NCI-H2081 (cell line): ENCODE measurements at regions not wholly inside any gene's neighbourhood (a gene's known extent, or its start where the extent isn't known, plus 50 kb on each side); places are given as distances from the start of the nearest gene placed in this dataset.
"Not testable (repeated sequence)": the region's sequence is repeated elsewhere in the genome, so short reads cannot be mapped to it uniquely, and the experiment has no call there.

Source experiments
- DNase-seq, 2 experiments: peaks; one replicate each; lab custom pipeline; 2025; lab: John Stamatoyannopoulos, UW

- no peak for DNase-seq
These were observed 118.1 kb upstream of the SEM1 start for GRCh38 chr7:96827701-96828100.

DNA sequence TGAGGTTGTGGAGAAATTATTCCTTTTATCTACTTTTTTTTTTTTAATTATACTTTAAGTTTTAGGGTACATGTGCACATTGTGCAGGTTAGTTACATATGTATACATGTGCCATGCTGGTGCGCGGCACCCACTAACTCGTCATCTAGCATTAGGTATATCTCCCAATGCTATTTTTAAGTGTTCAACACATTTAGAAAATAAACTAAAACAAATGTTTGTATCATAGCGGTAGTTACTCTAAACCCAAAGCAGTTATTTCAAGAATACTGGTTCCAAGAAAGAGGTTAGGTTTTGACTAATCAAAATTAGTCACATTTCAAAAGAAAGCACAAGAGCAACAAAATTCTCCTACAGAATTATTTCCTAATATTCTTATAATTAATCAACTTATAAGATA lies 119.5 kb upstream of the SEM1 start:
- not testable (repeated sequence) for DNase-seq

DNA sequence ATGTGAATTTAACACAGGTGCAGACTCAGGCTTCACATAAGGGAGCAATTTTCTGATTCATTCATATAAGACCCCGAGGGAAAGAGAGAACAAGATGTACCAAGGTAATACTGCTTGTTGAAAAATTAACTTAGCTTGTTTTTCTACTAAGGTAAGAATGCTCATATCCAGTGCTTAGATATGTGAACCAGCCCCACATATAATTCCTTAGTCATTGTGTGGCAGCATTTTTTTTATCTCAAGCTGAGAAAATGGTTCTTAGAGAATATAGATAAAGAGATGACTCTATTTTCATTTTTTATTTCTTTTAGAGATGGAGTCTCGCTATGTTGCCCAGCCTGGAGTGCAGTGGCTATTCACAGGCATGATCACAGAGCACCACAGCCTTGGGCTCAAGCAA lies 121.8 kb upstream of the SEM1 start:
- DNase-seq: no peak

DNA sequence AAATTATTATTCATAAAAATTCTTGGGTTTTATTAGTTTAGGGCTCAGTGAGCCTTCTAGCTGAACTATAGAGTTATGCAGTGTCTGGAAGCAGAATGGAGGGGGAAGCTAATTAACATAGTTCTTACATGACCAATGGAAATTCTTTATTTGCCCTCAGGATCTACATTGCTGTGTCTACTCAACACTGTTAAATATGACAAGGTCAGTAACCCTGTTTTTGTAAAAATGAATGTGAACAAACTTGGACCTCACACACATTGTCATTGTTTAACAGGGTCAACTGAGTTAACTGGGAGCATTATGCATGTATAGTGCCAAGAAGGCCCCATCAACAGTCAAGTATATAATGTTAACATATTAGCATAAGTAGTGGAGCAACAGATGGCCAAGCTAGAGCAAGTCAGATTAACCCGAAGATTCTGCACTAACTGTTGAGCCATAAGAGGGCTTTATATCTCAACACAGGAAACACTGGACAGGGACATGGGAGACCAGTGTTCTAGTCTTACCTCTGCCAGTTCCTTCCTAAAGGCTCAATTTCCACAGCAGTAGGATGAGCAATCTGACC lies 122.5 kb upstream of the SEM1 start:
- DNase-seq: no peak

DNA sequence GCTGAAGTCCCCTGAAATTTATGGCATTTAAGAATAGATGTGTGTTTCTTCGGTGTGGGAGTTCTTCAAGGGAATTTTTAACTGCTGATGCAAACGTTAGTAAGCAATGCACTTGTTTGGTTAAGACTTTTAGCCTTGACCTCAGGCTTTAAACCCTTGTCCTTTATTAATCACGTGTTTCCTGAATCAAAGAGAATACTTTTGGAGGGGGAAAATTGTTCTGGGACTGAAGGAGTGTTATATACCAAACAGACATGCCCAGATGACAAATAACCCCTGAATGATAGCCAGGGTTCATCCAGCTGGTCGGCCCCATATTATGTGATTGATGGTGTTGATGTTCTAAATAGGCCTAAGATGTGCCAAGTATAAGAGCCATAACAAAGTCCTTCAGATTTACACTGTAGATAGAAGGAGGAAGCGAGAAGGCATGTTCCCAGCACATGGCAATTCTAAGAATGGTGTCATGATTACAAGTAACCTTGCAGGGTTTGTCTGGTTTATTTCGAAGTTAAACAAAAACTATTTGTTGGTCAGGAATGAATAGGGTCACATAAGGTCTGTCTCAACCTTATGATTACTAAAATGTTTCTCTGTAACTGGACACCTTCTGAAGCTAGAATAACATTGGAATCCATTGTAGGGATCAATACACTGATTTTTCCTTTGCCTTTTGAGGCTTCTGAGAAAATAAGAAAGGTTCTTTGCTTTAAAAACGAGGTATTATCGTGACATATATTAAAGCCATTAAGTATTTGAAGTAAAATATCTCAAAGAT lies 124.2 kb upstream of the SEM1 start:
- no peak for DNase-seq

- no peak for DNase-seq
These were observed 126.8 kb upstream of the SEM1 start for GRCh38 chr7:96836456-96836855.

- no peak for DNase-seq
These were observed 127.9 kb upstream of the SEM1 start for GRCh38 chr7:96837593-96837992.

GRCh38 chr7:96838481-96838880 lies 128.8 kb upstream of the SEM1 start:
- no peak for DNase-seq

DNA sequence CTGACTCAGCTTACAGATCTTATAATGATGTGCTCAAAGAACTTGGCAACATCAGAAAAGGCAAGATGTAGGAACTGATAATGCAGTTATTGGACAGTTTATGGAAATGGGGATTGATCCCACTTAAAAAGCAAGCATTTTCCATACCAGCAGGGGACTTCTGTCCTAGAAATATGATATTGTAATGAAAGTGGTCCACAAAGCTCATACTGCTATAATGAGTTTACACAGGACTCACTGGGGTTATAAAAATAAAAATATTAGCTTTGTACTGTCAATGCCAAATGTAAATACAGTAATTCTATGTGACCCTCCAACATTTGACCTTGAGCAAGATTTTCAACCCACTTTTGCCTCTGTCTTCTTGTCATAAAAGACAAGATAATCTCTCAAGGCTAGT lies 145.5 kb upstream of the SEM1 start:
- peak; percentile 13 to 59 for DNase-seq

- no peak for DNase-seq
These were observed 146.0 kb upstream of the SEM1 start for GRCh38 chr7:96855691-96856090.

GRCh38 chr7:96869538-96869937 lies 135.8 kb upstream of the DLX6 start:
- DNase-seq: no peak

DNA sequence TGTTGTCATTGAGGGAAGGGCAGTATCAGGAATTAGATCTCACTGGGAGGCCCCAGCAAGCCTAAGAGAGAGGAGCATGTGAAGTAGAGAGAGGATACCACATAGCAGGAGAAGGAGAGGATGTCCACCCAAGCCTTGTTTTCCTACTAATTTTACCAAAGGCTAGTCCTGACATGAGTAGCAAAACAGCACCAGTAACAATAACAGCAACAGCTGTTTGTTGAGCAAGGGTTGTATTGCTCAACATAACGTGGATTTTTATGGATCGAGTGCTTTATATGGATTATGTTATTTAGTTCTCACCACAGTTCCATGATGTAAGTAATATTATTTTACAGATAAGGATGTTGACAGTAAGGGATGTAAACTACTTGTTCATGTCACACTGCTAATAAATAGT lies 135.2 kb upstream of the DLX6 start:
- no peak for DNase-seq

DNA sequence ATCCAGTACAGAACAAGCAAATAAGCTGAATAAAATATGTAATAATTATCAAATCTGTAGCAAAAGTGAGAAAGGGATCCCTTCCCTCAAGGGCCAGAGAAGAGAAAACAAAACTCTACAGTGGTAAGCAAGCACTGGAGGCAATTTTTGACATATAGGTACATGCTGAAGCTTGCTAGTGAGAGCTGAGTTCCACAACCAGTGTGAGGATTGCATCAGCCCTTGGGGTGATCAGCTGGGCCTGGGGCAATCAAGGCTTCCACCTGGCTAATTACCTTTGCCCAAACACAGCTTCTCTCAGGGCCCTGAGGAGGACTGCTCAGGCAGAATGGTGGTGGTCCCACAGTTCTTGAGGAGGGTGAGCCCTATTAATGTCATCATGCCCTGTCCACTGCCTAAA lies 134.4 kb upstream of the DLX6 start:
- peak in 1 of 2 experiments; percentile 19 for DNase-seq

GRCh38 chr7:96887426-96887825 lies 117.9 kb upstream of the DLX6 start:
- no peak for DNase-seq

DNA sequence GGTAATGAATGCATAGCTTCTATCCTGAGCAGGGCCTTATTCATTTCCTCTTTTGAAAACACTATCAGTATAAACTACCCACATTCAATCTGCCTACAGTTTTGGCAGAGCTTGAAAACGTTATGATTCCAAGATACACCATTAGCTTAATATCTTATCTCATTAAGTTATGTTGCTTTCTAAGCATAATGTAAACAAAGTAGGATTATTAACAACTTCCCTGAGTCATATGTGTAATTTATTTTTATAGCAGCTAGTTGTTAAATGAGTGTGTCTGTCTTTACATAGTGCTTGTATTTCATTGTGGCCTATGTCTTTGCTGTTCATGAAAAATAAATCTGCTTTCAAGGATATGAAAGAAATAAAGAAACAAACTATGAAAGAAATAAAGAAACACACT lies 106.2 kb upstream of the DLX6 start:
- peak in 1 of 2 experiments; percentile 47 for DNase-seq

- peak; percentile 37 to 64 for DNase-seq
These were observed 103.4 kb upstream of the DLX6 start for GRCh38 chr7:96901822-96902445.

GRCh38 chr7:96903906-96904305 lies 101.4 kb upstream of the DLX6 start:
- no peak for DNase-seq

DNA sequence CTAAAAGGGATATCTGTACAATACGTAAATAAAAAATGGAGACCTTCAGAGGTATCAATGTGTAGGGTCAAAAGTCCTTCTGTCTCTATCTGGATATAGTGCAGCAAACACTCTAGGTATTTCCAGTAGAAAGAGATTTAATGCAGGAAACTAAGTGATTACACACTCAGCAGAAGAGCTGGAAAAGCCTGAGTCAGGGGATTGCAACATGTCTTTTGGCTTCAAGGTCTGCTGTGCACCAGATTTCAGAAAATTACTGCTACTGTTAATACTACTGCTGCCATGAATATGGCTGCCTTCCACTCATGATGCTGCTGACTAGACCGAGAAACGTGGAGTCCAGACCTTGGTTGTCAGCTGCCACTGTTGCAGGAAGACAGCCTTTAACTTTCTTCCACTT lies 94.9 kb upstream of the DLX6 start:
- no peak for DNase-seq

DNA sequence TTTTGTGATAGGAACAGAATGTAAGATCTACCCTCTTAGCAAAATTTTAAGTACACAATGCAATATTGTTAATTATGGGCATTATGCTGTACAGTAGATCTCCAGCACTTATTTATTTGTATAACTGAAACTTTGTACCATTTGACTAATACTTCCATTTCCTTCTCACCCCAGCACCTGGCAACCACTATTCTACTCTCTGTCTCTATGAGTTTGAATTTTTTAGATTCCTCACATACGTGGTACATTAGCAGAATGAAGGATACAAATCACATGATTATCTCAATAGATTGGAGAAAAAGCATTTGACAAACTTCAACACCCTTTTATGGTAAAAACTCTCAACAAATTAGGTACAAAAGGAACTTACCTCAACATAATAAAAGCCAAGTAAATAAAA lies 90.3 kb upstream of the DLX6 start:
- no peak for DNase-seq

DNA sequence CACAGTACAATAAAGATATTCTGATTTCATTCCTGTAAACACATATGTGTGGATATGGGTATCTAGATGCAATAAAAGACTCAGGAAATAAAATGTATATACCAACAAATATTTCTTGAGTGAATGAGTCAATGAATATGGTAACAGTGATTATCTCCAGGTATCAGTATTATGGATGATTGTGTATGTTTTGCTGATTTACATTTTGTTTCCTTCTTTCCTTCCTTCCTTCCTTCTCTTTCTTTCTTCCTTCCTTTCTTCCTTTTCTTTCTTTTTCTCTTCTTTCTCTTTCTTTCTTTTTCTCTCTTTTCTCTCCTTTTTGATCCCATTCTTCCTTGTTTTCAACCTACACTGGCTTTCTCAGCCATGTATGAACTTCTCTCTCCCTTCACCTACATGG lies 85.3 kb upstream of the DLX6 start:
- no peak for DNase-seq

- no peak for DNase-seq
These were observed 84.6 kb upstream of the DLX6 start for GRCh38 chr7:96920713-96921112.

- DNase-seq: no peak
These were observed 84.1 kb upstream of the DLX6 start for GRCh38 chr7:96921231-96921630.

- DNase-seq: no peak
These were observed 83.6 kb upstream of the DLX6 start for GRCh38 chr7:96921771-96922170.

DNA sequence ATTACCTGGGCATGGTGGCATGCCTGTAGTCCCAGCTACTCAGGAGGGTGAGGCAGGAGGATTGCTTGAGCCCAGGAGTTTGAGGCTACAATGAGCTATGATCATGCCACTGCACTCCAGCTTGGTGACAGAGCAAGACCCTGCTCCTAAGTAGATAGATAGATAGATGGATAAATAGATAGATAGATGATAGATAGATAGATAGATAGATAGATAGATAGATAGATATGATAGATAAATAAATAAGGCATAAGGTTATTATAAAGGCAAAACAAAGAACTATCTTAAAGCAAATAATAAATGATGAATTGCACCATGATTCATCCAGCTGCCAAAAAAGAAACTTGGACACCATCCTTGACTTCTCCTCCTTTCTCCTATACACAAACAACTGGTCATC lies 82.0 kb upstream of the DLX6 start:
- not testable (repeated sequence) for DNase-seq
